MM.1S (cell line): ENCODE measurements at regions not wholly inside any gene's neighbourhood (a gene's known extent, or its start where the extent isn't known, plus 50 kb on each side); places are given as distances from the start of the nearest gene placed in this dataset.

Experiments used
- DNase-seq: peaks from one replicate; pipeline ENCODE4 v3.0.0-alpha.2; 2015
- H2AFZ ChIP-seq: fragments of 300-600 bp; sonication (generic); 2 replicates; pipeline ENCODE4 v1.6.0; 2016; ENCODE audit warnings: antibody characterized with exemption, low read length
- H3F3A ChIP-seq: fragments of 300-600 bp; sonication (generic); 2 replicates; pipeline ENCODE4 v1.6.1; 2016; ENCODE audit warnings: mild to moderate bottlenecking, antibody characterized with exemption, low read length, moderate library complexity, mixed read lengths; ENCODE audit not compliant: insufficient read depth
- H3K27ac ChIP-seq: fragments of 300-600 bp; sonication (generic); 2 replicates; pipeline ENCODE4 v1.5.1; 2016; ENCODE audit warnings: mild to moderate bottlenecking, low read length
- H3K27me3 ChIP-seq: fragments of 300-600 bp; sonication (generic); replicated peaks from 2 replicates; pipeline ENCODE4 v1.6.0; 2016; ENCODE audit warnings: low read length; ENCODE audit not compliant: insufficient read depth
- H3K36me3 ChIP-seq: fragments of 300-600 bp; sonication (generic); replicated peaks from 2 replicates; pipeline ENCODE4 v1.6.1; 2016; ENCODE audit warnings: mild to moderate bottlenecking, low read length, mixed read lengths; ENCODE audit not compliant: insufficient read depth
- H3K4me1 ChIP-seq: fragments of 300-600 bp; sonication (generic); 2 replicates; pipeline ENCODE4 v1.6.1; 2016; ENCODE audit warnings: low read length, mixed read lengths
- H3K4me2 ChIP-seq: fragments of 300-600 bp; sonication (generic); 2 replicates; pipeline ENCODE4 v1.6.0; 2016; ENCODE audit warnings: low read depth, low read length
- H3K4me3 ChIP-seq: fragments of 300-600 bp; sonication (generic); 2 replicates; pipeline ENCODE4 v1.5.1; 2016; ENCODE audit warnings: low read length, mixed read lengths
- H3K79me2 ChIP-seq: fragments of 300-600 bp; sonication (generic); 2 replicates; pipeline ENCODE4 v1.6.1; 2016; ENCODE audit warnings: mixed run types, low read length, mixed read lengths
- H3K9ac ChIP-seq: fragments of 300-600 bp; sonication (generic); 2 replicates; pipeline ENCODE4 v1.6.1; 2016; ENCODE audit warnings: low read length, mixed read lengths
- H3K9me2 ChIP-seq: fragments of 300-600 bp; sonication (generic); replicated peaks from 2 replicates; pipeline ENCODE4 v1.6.1; 2016; ENCODE audit warnings: mild to moderate bottlenecking, low read length, mixed read lengths; ENCODE audit not compliant: insufficient read depth
- H3K9me3 ChIP-seq: fragments of 300-600 bp; sonication (generic); replicated peaks from 2 replicates; pipeline ENCODE4 v1.6.1; 2016; ENCODE audit warnings: mild to moderate bottlenecking, low read length, mixed read lengths; ENCODE audit not compliant: insufficient read depth
- H4K20me1 ChIP-seq: fragments of 300-600 bp; sonication (generic); 2 replicates; pipeline ENCODE4 v1.6.1; 2016; ENCODE audit warnings: mild to moderate bottlenecking, low read length, moderate library complexity, mixed read lengths; ENCODE audit not compliant: insufficient read depth
- CTCF ChIP-seq: fragments of 300-600 bp; sonication (generic); IDR thresholded peaks from 2 replicates; pipeline ENCODE4 v1.5.1; 2016; ENCODE audit warnings: antibody characterized with exemption, low read length, mixed read lengths
- EZH2 ChIP-seq: fragments of 300-600 bp; sonication (generic); optimal IDR thresholded peaks from 2 replicates; pipeline ENCODE3; 2017; ENCODE audit warnings: low read depth, mild to moderate bottlenecking, antibody characterized with exemption, low read length, mixed read lengths
- EZH2phosphoT487 ChIP-seq: fragments of 300-600 bp; sonication (generic); IDR thresholded peaks from 2 replicates; pipeline ENCODE4 v1.6.1; 2018; ENCODE audit warnings: antibody characterized with exemption, low read length

GRCh38 chr9:2473681-2474080, 147.9 kb upstream of the VLDLR start:
- H3K79me2 ChIP-seq, result no peaks in the 10 kb centered on the region
- no peaks in the 10 kb centered on the region for H3K27me3 ChIP-seq
- H4K20me1 ChIP-seq, result no peaks in the 10 kb centered on the region
- DNase-seq, result no peak
- H3K9me3 ChIP-seq, result no peaks in the 10 kb centered on the region
- no peak overlapping the region for H3K9ac ChIP-seq
- no peaks in the 10 kb centered on the region for H3F3A ChIP-seq
- no peak overlapping the region for H2AFZ ChIP-seq
- no peak overlapping the region for H3K27ac ChIP-seq
- no peaks in the 10 kb centered on the region for H3K9me2 ChIP-seq
- H3K4me2 ChIP-seq, result no peak overlapping the region
- no peaks in the 10 kb centered on the region for H3K36me3 ChIP-seq
- TF ChIP-seq EZH2 (no peak), CTCF (no peak), EZH2phosphoT487 (no peak)
- H3K4me3 ChIP-seq, result no peak overlapping the region
- H3K4me1 ChIP-seq, result peaks cover 5% of the 10 kb centered on the region; the same call in 1 of the 2 replicates

- no peaks in the 10 kb centered on the region for H3K36me3 ChIP-seq
- no peak for DNase-seq
- H3K4me1 ChIP-seq, result no peaks in the 10 kb centered on the region
- no peaks in the 10 kb centered on the region for H3K27me3 ChIP-seq
- H3K9me2 ChIP-seq, result no peaks in the 10 kb centered on the region
- no peaks in the 10 kb centered on the region for H3K9me3 ChIP-seq
- TF ChIP-seq EZH2 (no peak), CTCF (no peak), EZH2phosphoT487 (no peak)
- no peak overlapping the region for H2AFZ ChIP-seq
- H3K27ac ChIP-seq, result no peak overlapping the region
- no peaks in the 10 kb centered on the region for H3F3A ChIP-seq
- no peak overlapping the region for H3K9ac ChIP-seq
- H3K4me2 ChIP-seq, result no peak overlapping the region
- H3K4me3 ChIP-seq, result no peak overlapping the region
- H3K79me2 ChIP-seq, result no peaks in the 10 kb centered on the region
- H4K20me1 ChIP-seq, result no peaks in the 10 kb centered on the region
Observed at GRCh38 chr9:2477755-2478154, 143.8 kb upstream of the VLDLR start.

- Histone ChIP-seq H3K4me3 (no peak overlapping the region), H3K4me2 (no peak overlapping the region), H2AFZ (no peak overlapping the region), H3K36me3 (no peaks in the 10 kb centered on the region), H3K9ac (no peak overlapping the region), H3K4me1 (no peaks in the 10 kb centered on the region), H3K27ac (no peak overlapping the region), H3F3A (no peaks in the 10 kb centered on the region), H3K27me3 (no peaks in the 10 kb centered on the region), H3K9me3 (no peaks in the 10 kb centered on the region), H3K9me2 (no peaks in the 10 kb centered on the region), H3K79me2 (no peaks in the 10 kb centered on the region), H4K20me1 (no peaks in the 10 kb centered on the region)
- no peak for DNase-seq
- no peak for TF ChIP-seq EZH2phosphoT487
Observed at GRCh38 chr9:2478421-2478820, 143.2 kb upstream of the VLDLR start.

- Histone ChIP-seq H3K4me2 (no peak overlapping the region), H3K9me3 (no peaks in the 10 kb centered on the region)
- no peak for DNase-seq
Observed at GRCh38 chr9:2479056-2479565, 142.5 kb upstream of the VLDLR start.

More at GRCh38 chr9:2479056-2479565, 142.5 kb upstream of the VLDLR start:
- no peaks in the 10 kb centered on the region for H3K79me2 ChIP-seq
- H3K36me3 ChIP-seq, result no peaks in the 10 kb centered on the region
- H3K27ac ChIP-seq, result no peak overlapping the region
- no peak overlapping the region for H3K4me3 ChIP-seq
- TF ChIP-seq CTCF, result no peak
- TF ChIP-seq EZH2phosphoT487, result no peak
- no peak for TF ChIP-seq EZH2
- no peaks in the 10 kb centered on the region for H3K27me3 ChIP-seq
- H3K9ac ChIP-seq, result no peak overlapping the region
- no peaks in the 10 kb centered on the region for H4K20me1 ChIP-seq
- H3F3A ChIP-seq, result no peaks in the 10 kb centered on the region
- no peaks in the 10 kb centered on the region for H3K4me1 ChIP-seq
- no peak overlapping the region for H2AFZ ChIP-seq
- no peaks in the 10 kb centered on the region for H3K9me2 ChIP-seq
